WTC11 (cell line): ENCODE measurements at regions not wholly inside any gene's neighbourhood (a gene's known extent, or its start where the extent isn't known, plus 50 kb on each side); places are given as distances from the start of the nearest gene placed in this dataset.

Source experiments
- TF ChIP-seq, protein P1 (sequence below): sonication (generic); formaldehyde crosslinking; IDR thresholded peaks from 2 replicates; pipeline ENCODE4 v1.8.0; 2022; ENCODE audit warnings: mild to moderate bottlenecking, missing genetic modification reagents
- TF ChIP-seq, protein P2 (sequence below): fragments of 200-600 bp; IDR thresholded peaks from 2 replicates; pipeline ENCODE4 v1.8.0; 2022; ENCODE audit warnings: antibody characterized with exemption

GRCh38 chr1:57761628-57762027 is 337.8 kb upstream of the DAB1 start:
- TF ChIP-seq, protein P1, sequence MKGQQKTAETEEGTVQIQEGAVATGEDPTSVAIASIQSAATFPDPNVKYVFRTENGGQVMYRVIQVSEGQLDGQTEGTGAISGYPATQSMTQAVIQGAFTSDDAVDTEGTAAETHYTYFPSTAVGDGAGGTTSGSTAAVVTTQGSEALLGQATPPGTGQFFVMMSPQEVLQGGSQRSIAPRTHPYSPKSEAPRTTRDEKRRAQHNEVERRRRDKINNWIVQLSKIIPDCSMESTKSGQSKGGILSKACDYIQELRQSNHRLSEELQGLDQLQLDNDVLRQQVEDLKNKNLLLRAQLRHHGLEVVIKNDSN = no peak
- TF ChIP-seq, protein P2, sequence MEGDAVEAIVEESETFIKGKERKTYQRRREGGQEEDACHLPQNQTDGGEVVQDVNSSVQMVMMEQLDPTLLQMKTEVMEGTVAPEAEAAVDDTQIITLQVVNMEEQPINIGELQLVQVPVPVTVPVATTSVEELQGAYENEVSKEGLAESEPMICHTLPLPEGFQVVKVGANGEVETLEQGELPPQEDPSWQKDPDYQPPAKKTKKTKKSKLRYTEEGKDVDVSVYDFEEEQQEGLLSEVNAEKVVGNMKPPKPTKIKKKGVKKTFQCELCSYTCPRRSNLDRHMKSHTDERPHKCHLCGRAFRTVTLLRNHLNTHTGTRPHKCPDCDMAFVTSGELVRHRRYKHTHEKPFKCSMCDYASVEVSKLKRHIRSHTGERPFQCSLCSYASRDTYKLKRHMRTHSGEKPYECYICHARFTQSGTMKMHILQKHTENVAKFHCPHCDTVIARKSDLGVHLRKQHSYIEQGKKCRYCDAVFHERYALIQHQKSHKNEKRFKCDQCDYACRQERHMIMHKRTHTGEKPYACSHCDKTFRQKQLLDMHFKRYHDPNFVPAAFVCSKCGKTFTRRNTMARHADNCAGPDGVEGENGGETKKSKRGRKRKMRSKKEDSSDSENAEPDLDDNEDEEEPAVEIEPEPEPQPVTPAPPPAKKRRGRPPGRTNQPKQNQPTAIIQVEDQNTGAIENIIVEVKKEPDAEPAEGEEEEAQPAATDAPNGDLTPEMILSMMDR = no peak
